ENCODE measurements at regions not wholly inside any gene's neighbourhood (a gene's known extent, or its start where the extent isn't known, plus 50 kb on each side); places are given as distances from the start of the nearest gene placed in this dataset.

DNA sequence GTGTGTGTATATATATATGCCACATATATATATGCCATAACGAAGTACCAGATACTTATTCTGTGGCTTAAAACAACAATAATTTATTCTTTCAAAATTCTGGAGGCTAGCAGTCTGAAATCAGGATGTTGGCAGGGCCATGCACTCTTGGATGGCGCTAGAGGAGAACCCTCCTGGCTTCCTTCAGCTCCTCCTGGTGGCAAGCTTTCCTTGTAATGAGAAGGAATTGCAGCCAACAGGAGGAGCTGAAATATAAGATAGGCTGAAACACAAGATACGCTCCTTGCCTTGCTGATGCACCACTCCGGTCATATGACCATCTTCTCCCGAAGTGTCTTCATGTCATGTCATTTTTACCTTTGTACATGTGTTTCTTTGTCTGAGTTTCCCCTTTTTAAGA lies 368.1 kb upstream of the CTNND2 start:
- no peak for DNase-seq (ENCODE audit: low read depth in 2 of 2)

GRCh38 chr5:12270914-12271313 lies 366.7 kb upstream of the CTNND2 start:
- no peak for DNase-seq (ENCODE audit: low read depth in 2 of 2)

DNA sequence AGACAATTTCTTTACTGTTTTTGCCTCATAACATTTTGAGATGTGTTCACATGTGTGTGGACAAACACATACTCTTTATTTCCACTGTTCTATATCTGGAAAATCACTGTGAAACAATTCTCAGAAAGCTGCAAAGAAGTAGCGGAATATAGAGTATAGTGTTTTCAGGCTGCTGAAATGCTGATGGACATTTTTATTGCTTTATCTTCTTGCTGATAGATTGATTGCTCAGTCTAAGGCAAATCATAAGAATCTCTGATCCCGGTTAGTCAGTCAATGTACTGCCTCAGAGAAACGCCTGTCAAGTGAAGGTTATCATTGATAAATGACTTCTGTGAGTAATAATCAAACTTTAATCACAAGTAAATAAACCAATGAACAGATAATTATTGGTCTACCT lies 364.9 kb upstream of the CTNND2 start:
- no peak for DNase-seq (ENCODE audit: low read depth in 2 of 2)

DNA sequence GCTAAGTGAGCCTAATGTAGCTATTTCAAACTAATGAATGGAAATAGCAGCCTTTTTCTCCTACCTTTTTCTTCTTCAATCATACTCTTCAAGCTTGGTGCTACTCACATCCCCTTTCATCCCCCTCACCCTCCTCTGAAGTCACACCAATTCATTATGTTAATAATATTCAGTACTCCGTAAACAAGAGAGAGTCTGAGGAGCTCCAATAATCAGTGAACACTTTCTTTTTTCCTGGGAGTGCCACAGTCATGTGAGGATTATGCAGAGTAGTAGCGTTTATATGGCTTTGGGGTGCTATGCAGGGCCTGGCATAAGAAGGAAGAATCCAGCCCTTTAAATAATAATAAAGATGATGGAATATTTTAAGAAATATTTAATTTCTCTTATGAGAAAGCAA lies 354.3 kb upstream of the CTNND2 start:
- DNase-seq (ENCODE audit: low read depth in 2 of 2), result no peak

- no peak for DNase-seq (ENCODE audit: low read depth in 2 of 2)
These were observed 346.2 kb upstream of the CTNND2 start for GRCh38 chr5:12250454-12250853.

GRCh38 chr5:12248831-12249230 lies 344.6 kb upstream of the CTNND2 start:
- DNase-seq (ENCODE audit: low read depth in 2 of 2), result no peak

- DNase-seq (ENCODE audit: low read depth in 2 of 2), result no peak
These were observed 341.8 kb upstream of the CTNND2 start for GRCh38 chr5:12246036-12246435.

- no peak for DNase-seq (ENCODE audit: low read depth in 2 of 2)
These were observed 341.2 kb upstream of the CTNND2 start for GRCh38 chr5:12245429-12245828.

GRCh38 chr5:12242950-12243888 lies 339.0 kb upstream of the CTNND2 start:
- no peak for DNase-seq (ENCODE audit: low read depth in 2 of 2)

DNA sequence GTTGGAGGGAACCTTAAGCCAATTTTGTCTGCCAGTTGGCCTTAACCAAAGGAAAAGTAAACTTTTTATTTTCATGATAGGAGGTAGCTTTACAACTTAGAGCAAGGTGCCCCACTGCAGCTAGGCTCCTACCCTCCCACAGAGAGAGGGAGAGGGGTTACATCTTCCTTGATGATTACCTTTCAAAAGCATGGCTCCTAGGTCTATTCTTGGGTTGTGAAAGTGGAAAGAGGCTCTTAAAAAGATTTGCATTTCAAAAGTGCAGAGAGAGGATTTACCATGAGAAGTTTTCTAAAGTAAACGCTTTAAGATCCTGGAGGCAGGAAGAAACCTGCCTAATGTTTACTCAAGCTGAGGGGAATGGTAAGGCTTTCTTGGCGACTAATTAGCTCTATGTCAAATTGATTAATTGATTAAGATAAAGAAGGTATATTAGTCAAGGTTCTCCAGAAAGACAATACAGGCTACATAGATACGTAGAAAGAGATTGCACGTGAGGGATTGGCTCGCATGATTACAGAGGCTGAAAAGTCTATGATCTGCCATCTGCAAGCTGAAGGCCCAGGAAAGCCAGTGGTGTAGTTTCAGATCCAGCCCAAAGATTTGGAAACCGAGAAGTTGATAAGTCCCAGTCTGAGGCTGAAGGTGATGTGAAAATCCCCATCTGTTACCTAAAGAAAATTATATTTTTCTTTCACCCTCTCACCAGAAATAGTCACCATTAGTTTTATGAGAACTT lies 333.8 kb upstream of the CTNND2 start:
- DNase-seq (ENCODE audit: low read depth in 2 of 2), result no peak

- DNase-seq (ENCODE audit: low read depth in 2 of 2), result no peak
These were observed 326.4 kb upstream of the CTNND2 start for GRCh38 chr5:12230659-12231058.

DNA sequence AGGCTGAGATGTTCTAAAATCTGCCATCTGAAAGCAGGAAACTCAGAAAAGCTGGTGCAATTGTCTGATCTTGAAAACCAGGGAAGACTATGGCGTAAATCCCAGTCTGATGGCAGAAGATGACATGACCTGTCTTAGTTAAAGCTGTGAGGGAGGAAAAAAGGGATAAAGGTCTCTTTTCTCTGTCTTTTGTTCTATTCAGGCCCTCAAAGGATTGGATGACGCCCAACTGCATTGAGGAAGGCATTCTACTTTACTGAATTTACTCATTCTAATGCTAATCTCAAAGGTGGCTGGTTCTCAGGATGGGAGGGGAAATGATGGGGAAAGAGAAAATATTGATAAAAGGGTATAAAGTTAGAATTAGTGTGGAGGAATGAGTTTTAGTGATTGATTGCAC lies 312.8 kb upstream of the CTNND2 start:
- no peak for DNase-seq (ENCODE audit: low read depth in 2 of 2)

DNA sequence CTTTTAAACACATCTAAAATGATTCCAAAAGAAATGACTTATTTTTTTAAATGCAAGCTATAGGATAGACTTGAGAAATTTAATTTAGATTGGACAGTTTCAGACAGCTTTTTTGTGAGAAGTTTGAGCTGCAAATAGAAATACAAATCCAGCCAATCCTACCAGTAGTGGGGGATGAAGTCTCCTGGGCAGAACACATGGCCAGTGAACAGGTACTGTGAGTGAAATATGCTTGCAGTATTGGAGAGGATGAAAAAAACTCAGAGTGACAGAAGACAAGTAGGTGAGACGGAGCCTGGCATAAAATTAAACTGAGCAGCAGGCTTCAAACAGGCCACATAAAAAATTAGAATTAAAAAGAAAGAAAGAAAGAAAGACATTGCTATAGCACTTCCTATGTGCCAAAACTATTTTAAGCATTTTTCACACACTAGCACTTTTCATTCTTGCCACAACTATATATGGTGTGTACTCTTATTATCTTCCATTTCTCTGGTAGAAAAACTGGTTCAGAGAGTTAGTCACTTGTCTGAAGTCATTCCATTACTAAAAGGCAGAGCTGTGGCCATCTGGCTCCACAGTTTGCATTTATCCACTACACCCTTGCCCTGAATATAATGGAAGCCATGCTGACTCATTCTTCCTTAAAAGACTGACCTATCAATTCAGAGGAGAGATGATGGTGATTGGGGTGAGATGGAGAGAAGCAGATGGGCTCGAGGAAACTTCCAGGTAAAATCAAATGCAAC lies 310.2 kb upstream of the CTNND2 start:
- no peak for DNase-seq (ENCODE audit: low read depth in 2 of 2)

DNA sequence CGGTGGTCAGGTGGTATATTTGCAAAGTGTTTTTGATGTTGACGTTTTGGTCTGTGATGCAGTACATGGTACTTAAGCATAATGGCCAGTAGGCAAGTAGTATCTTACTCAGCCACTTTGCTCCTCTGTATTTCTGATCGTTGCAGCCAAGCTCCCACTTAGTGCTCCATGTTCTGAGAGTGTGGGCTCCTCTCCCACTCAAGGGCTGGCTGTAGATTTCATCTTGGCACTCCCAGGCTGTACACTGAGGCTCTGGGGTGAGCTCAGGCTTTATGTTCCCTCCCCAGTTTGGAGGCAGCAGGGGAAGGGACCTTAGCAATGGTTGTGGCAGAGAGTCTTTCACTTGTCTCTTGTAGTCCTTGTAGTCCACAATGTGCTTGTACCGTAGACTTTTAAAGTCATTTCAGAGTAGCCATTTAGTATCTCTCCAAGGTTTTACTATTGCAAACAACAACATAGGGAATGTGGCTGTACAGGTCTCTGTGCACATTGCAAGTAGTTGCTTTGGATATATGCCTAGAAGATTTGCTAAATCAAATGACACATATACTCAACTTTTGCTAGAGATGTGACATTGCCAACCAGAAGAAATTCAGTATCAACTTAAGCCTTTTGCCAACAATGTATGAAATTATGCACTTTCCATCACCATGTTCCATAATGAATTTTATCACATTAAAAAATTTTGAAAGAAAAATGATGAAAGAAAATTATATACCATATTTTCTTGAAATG lies 304.3 kb upstream of the CTNND2 start:
- no peak for DNase-seq (ENCODE audit: low read depth in 2 of 2)

GRCh38 chr5:12204761-12205160 lies 300.5 kb upstream of the CTNND2 start:
- DNase-seq (ENCODE audit: low read depth in 2 of 2), result no peak

DNA sequence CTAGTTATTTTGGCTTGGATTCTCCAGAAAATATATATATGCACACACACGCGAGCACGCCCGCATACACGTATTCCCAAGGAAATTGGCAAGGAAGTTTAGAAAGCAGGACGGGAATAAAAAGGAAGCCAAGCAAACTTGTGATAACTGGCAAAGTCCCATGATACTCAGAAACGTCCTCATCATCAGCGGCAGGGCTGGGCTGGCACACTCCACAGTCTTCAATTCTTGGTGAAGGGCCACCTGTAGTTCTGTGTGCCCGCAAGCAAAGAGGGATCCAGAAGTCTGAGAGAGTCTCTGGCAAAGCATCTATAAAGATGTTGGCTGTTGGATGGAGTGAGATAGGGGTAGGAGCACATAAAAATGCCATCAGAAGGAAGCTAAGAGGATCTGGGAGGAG lies 289.3 kb upstream of the CTNND2 start:
- DNase-seq (ENCODE audit: low read depth in 2 of 2), result no peak

GRCh38 chr5:12183003-12183402 lies 278.8 kb upstream of the CTNND2 start:
- DNase-seq (ENCODE audit: low read depth in 2 of 2), result no peak

DNA sequence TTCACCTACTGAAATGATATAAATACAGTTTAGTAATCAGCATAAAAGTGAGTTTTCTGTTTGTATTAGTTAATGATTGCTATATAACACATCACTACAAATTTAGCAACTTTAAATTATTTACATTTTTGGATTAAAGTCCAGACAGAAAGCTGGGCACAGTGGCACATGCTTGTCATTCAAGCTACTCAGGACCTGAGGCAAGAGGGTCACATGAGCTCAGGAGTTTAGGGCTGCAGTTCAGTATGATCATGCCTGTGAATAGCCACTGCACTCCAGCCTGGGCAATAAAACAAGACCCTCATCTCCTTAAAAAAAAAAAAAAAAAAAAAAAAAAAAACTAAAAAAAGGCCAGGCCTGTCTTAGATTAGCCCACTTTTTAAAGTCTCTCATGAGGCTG lies 273.6 kb upstream of the CTNND2 start:
- DNase-seq (ENCODE audit: low read depth in 2 of 2), result no peak

DNA sequence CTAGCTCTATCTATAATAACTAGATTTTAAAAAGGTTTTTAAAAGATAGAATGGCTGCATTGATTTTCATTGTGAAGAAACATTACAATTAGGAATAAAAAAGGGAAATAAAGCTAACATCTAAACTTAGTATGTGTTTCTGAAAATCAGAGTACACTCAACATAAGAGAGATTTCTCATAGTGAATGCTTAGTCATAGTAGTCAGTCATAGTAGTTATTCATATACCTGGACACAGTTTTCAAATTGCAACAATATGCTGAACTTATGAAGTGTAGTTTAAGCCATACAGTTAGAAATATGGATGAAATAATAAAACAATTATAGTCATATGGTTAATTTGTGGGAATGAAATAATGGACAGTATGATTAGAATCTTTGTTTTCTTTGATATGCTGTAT lies 273.0 kb upstream of the CTNND2 start:
- DNase-seq (ENCODE audit: low read depth in 2 of 2), result no peak

- no peak for DNase-seq (ENCODE audit: low read depth in 2 of 2)
These were observed 271.8 kb upstream of the CTNND2 start for GRCh38 chr5:12175914-12176585.

- DNase-seq (ENCODE audit: low read depth in 2 of 2), result no peak
These were observed 270.5 kb upstream of the CTNND2 start for GRCh38 chr5:12174734-12175133.
